ENCODE measurements at regions not wholly inside any gene's neighbourhood (a gene's known extent, or its start where the extent isn't known, plus 50 kb on each side); places are given as distances from the start of the nearest gene placed in this dataset.

DNA sequence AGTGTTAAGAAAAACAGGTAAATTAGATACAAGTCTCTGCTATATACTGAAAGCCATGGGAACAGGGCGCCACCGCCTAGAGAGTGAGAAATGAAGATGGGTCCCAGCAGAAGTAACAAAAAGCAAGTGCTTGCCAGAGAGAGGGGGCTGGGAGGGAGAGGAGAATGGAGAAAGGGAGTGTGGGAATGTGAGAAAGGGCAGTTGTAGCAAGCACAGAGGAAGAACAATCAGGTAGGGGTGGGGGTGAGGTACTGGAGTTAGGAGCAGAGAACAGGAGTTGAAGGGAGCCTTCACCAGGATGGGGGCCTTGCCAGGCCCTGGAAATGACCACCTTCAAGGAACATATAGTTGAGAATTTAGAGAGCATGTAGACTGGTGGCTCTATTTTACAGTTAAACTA lies 66.8 kb downstream of the TCF20 start:
- Histone ChIP-seq H3K4me3 (ENCODE audit: low read depth, low read length) (no peak overlapping the region), H3K36me3 (ENCODE audit: control insufficient read depth, insufficient read depth, low read length) (peaks cover 3% of the 10 kb centered on the region), H3K27me3 (ENCODE audit: control insufficient read depth, insufficient read depth, low read length) (no peaks in the 10 kb centered on the region)
- no peak for DNase-seq (ENCODE audit: low read depth)
- ChIA-PET CTCF (no interaction called here), POLR2A (no interaction called here)
- TF ChIP-seq CTCF (IDR thresholded peaks at IDR 0.05; ENCODE audit: insufficient read depth, low read depth, low read length) = no peak

- H3K27me3 ChIP-seq (ENCODE audit: control insufficient read depth, insufficient read depth, low read length) = no peaks in the 10 kb centered on the region
- ChIA-PET CTCF (interaction anchor here (1.0 to 1.3 kb wide), 2 partner anchors 11 to 18 kb away, joined by 3 read pairs; no protein-coding TSS in a partner anchor), POLR2A (no interaction called here)
- H3K4me3 ChIP-seq (ENCODE audit: low read depth, low read length) = no peak overlapping the region
- H3K36me3 ChIP-seq (ENCODE audit: control insufficient read depth, insufficient read depth, low read length) = peaks cover 2% of the 10 kb centered on the region
- TF ChIP-seq CTCF (IDR thresholded peaks at IDR 0.05; ENCODE audit: insufficient read depth, low read depth, low read length) = no peak
- no peak for DNase-seq (ENCODE audit: low read depth)
Observed at GRCh38 chr22:42202669-42203068, 67.8 kb downstream of the TCF20 start.

GRCh38 chr22:42202048-42202447 lies 68.4 kb downstream of the TCF20 start:
- ChIA-PET CTCF (interaction anchor here (1.0 to 1.3 kb wide), 2 partner anchors 12 to 17 kb away, joined by 3 read pairs; no protein-coding TSS in a partner anchor), POLR2A (no interaction called here)
- Histone ChIP-seq H3K4me3 (ENCODE audit: low read depth, low read length) (no peak overlapping the region), H3K27me3 (ENCODE audit: control insufficient read depth, insufficient read depth, low read length) (no peaks in the 10 kb centered on the region), H3K36me3 (ENCODE audit: control insufficient read depth, insufficient read depth, low read length) (peaks cover 2% of the 10 kb centered on the region)
- no peak for TF ChIP-seq CTCF (IDR thresholded peaks at IDR 0.05; ENCODE audit: insufficient read depth, low read depth, low read length)
- no peak for DNase-seq (ENCODE audit: low read depth)

DNA sequence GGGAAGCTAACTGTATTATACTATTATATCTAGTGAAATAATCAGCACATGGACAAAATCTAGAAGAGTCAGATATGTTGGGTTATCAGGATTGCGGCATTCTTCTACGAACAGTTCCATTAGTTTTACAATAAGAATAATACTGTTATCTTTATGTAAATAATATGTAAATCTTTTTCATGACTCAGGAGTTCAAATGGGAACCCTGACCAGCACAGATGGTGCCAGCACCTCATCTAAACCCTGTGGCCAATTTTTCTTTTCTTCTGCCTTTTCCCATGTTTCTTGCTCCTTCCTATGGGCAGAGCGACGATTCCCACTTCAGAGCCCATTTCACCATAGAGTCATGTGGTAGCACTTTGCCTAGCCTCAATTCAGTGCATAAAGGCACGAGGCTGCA lies 68.4 kb upstream of the CYP2D6 start:
- Histone ChIP-seq H3K36me3 (ENCODE audit: control insufficient read depth, insufficient read depth, low read length) (peaks cover 2% of the 10 kb centered on the region), H3K4me3 (ENCODE audit: low read depth, low read length) (no peak overlapping the region), H3K27me3 (ENCODE audit: control insufficient read depth, insufficient read depth, low read length) (no peaks in the 10 kb centered on the region)
- no peak for DNase-seq (ENCODE audit: low read depth)
- ChIA-PET POLR2A (no interaction called here), CTCF (no interaction called here)
- TF ChIP-seq CTCF (IDR thresholded peaks at IDR 0.05; ENCODE audit: insufficient read depth, low read depth, low read length) = no peak

GRCh38 chr22:42198226-42198625 lies 67.6 kb upstream of the CYP2D6 start:
- TF ChIP-seq CTCF (IDR thresholded peaks at IDR 0.05; ENCODE audit: insufficient read depth, low read depth, low read length) = no peak
- DNase-seq (ENCODE audit: low read depth) = no peak
- peaks cover 2% of the 10 kb centered on the region for H3K36me3 ChIP-seq (ENCODE audit: control insufficient read depth, insufficient read depth, low read length)
- no peaks in the 10 kb centered on the region for H3K27me3 ChIP-seq (ENCODE audit: control insufficient read depth, insufficient read depth, low read length)
- no peak overlapping the region for H3K4me3 ChIP-seq (ENCODE audit: low read depth, low read length)
- POLR2A ChIA-PET = no interaction called here
- CTCF ChIA-PET = no interaction called here

All from BJ (cell line).